SH-SY5Y (cell line): ENCODE measurements at regions not wholly inside any gene's neighbourhood (a gene's known extent, or its start where the extent isn't known, plus 50 kb on each side); places are given as distances from the start of the nearest gene placed in this dataset.

Experiments used
- GATA2 ChIP-seq: IDR thresholded peaks from 2 replicates; pipeline ENCODE4 v1.6.1; 2011; ENCODE audit warnings: mild to moderate bottlenecking, low read depth, low read length
- GATA3 ChIP-seq: IDR thresholded peaks from 2 replicates; pipeline ENCODE4 v1.6.1; 2011; ENCODE audit warnings: low read depth, mild to moderate bottlenecking, low read length, moderate library complexity

GRCh38 chr10:55426138-55426537 is 625.1 kb upstream of the PCDH15 start:
- TF ChIP-seq GATA2 (no peak), GATA3 (no peak)
